ENCODE measurements at regions not wholly inside any gene's neighbourhood (a gene's known extent, or its start where the extent isn't known, plus 50 kb on each side); places are given as distances from the start of the nearest gene placed in this dataset.

DNA sequence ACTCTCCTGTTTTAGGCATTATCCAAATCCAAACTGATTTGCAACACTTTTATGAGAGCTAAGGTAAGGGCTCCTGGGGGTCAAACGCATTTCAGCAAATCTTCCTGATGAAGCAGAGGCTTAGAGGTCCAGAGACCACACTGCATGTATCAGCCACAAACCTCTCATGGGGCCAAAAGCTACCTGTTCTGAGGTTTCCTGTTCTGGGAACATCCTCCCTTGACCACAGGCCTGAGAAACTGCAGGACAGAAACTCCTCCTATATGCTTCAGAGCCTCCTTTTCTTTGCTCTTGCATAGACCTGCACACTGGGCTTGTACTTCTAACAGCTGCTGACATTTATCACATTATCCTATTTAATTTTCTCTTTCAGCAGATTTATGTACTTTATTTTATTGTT lies 92.6 kb downstream of the OR2K2 start:
- Histone ChIP-seq H3K9me3 (no peaks in the 10 kb centered on the region), H3K36me3 (ENCODE audit: low read depth) (no peaks in the 10 kb centered on the region), H3K4me1 (ENCODE audit: low read depth) (no peaks in the 10 kb centered on the region), H3K4me3 (no peak overlapping the region)
- TF ChIP-seq, protein P1, sequence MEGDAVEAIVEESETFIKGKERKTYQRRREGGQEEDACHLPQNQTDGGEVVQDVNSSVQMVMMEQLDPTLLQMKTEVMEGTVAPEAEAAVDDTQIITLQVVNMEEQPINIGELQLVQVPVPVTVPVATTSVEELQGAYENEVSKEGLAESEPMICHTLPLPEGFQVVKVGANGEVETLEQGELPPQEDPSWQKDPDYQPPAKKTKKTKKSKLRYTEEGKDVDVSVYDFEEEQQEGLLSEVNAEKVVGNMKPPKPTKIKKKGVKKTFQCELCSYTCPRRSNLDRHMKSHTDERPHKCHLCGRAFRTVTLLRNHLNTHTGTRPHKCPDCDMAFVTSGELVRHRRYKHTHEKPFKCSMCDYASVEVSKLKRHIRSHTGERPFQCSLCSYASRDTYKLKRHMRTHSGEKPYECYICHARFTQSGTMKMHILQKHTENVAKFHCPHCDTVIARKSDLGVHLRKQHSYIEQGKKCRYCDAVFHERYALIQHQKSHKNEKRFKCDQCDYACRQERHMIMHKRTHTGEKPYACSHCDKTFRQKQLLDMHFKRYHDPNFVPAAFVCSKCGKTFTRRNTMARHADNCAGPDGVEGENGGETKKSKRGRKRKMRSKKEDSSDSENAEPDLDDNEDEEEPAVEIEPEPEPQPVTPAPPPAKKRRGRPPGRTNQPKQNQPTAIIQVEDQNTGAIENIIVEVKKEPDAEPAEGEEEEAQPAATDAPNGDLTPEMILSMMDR (IDR thresholded peaks at IDR 0.05): no peak
- no peak for DNase-seq
- intact Hi-C loops (cut with DNase I, micrococcal nuclease): no loop called here
- ATAC-seq: no peak

DNA sequence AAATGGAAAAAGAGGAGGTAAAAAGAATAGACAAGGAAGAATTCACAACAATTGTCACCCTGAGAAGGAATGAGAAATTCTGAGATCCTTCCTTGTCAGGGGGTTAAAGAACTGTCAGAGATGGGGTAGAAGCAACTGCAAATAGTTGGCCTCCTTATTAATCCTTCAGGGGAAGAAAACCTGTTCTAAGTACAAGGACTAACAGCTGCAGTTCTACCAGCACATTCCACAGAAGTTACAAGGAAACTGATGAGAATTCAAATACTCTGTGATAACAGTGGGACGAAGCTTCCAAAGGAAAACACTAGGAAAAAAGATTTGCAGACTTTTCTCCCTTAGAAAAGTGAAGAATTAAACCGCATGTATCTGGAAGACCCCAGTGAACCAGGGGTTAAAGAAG lies 93.7 kb downstream of the OR2K2 start:
- no peaks in the 10 kb centered on the region for H3K4me1 ChIP-seq (ENCODE audit: low read depth)
- no peak overlapping the region for H3K4me3 ChIP-seq
- TF ChIP-seq, protein P1 (IDR thresholded peaks at IDR 0.05): no peak
- no peaks in the 10 kb centered on the region for H3K36me3 ChIP-seq (ENCODE audit: low read depth)
- intact Hi-C loops (cut with DNase I, micrococcal nuclease): no loop called here
- no peaks in the 10 kb centered on the region for H3K9me3 ChIP-seq
- DNase-seq: no peak
- ATAC-seq: no peak

DNA sequence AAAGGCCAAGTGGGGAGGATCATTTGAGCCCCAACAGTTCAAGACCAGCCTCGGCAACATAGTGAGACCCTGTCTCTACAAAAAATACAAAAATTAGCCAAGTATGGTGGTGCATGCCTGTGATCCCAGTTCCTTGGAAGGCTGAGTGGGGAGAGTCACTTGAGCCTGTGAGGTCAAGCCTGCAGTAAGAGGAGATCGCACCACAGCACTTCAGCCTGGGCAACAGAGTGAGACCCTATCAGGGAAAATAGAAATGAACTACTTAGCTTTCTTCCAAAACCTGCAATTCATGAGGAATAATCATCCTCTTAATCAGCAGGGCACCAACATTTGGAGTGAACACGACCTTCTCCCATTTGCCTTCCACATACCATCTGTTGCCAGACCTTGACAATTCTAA lies 96.1 kb downstream of the OR2K2 start:
- H3K9me3 ChIP-seq: no peaks in the 10 kb centered on the region
- no peaks in the 10 kb centered on the region for H3K36me3 ChIP-seq (ENCODE audit: low read depth)
- intact Hi-C loops (cut with DNase I, micrococcal nuclease): no loop called here
- H3K4me3 ChIP-seq: no peak overlapping the region
- no peak for DNase-seq
- TF ChIP-seq, protein P1 (IDR thresholded peaks at IDR 0.05): no peak
- ATAC-seq: no peak
- no peaks in the 10 kb centered on the region for H3K4me1 ChIP-seq (ENCODE audit: low read depth)

DNA sequence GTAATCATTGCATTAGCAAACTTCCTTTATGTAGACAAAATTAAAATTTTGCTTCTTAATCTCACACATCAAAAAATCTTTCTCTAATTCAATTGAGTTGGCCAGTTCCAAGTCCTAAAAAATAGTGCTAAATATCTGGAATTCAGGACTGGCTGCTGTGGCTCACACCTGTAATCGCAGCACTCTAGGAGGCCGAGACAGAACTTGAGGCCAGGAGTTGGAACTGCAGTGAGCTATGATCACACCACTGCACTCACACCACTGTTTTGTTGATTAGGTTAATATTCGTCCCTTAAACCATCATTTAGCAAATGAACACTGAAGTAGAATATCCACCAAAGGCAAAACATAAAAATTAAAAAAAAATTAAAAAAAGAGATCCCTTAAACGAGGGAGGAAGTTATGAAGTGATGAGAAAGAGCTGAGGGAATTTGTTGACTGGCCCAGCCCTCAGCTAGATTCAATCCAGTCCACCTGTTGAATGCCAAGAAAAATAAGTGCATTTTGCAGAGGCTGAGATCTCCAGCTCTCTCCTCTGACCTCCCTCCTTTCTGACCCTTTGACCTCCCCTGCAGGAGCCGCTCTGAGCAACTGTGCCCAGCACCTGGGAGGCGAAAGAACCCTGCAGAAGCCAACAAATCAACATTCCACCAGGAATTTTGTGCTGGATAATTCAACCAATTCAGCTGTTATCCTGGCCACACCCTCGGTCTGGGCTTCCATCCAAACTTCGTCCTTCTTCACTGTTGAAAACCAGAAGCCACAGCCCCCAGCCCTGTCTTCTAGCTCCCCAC lies 96.8 kb downstream of the OR2K2 start:
- TF ChIP-seq, protein P1 (IDR thresholded peaks at IDR 0.05): no peak
- intact Hi-C loops (cut with DNase I, micrococcal nuclease): no loop called here
- no peaks in the 10 kb centered on the region for H3K9me3 ChIP-seq
- ATAC-seq: no peak
- no peak for DNase-seq
- H3K36me3 ChIP-seq (ENCODE audit: low read depth): no peaks in the 10 kb centered on the region
- no peaks in the 10 kb centered on the region for H3K4me1 ChIP-seq (ENCODE audit: low read depth)
- no peak overlapping the region for H3K4me3 ChIP-seq

DNA sequence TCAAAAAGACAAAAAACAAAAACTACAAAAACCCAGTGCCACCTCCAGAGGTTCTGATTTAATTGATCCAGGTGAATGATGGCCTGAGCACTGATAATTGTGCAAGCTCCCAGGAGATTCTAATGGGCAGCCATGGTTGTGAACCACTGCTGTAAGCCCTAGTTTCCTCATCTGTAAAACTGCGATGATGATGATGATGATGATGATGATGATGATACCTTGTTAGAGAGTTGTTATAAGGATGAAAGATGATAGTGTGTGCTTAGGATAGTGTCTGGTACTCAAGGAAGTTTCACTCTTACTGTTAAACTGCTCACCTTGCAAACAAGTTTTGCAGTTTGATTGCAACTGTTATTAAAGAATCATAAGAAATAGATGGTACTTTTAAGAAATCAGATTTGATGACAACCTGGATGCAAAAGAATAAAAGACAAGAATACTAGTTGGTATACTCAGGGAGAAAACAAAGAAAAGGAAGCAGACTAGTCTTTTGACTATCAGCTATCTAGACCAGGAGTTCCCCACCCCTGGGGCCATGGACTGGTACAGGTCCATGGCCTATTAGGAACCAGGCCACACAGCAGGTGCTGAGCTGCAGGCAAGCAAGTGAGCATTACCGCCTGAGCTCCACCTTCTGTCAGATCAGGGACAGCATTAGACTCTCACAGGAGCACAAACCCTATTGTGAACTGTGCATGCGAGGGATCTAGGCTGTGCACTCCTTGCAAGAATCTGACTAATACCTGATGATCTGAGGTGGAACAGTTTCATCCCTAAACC lies 98.0 kb downstream of the OR2K2 start:
- DNase-seq (no peak), ATAC-seq (no peak)
- Histone ChIP-seq H3K9me3 (no peaks in the 10 kb centered on the region), H3K4me3 (no peak overlapping the region), H3K36me3 (ENCODE audit: low read depth) (no peaks in the 10 kb centered on the region), H3K4me1 (ENCODE audit: low read depth) (no peaks in the 10 kb centered on the region)
- TF ChIP-seq, protein P1 (IDR thresholded peaks at IDR 0.05): no peak
- intact Hi-C loops (cut with DNase I, micrococcal nuclease): no loop called here

Data from mucosa of descending colon (tissue), 3 donors.